ENCODE measurements at regions not wholly inside any gene's neighbourhood (a gene's known extent, or its start where the extent isn't known, plus 50 kb on each side); places are given as distances from the start of the nearest gene placed in this dataset.
"Not testable (repeated sequence)": the region's sequence is repeated elsewhere in the genome, so short reads cannot be mapped to it uniquely, and the experiment has no call there.

GRCh38 chr10:35792291-35792690 lies 150.2 kb upstream of the FZD8 start:
- no peak for DNase-seq (ENCODE audit: low read depth in 2 of 2)

GRCh38 chr10:35789996-35790395 lies 147.9 kb upstream of the FZD8 start:
- DNase-seq (ENCODE audit: low read depth in 2 of 2) = no peak

- no peak for DNase-seq (ENCODE audit: low read depth in 2 of 2)
These were observed 142.7 kb upstream of the FZD8 start for GRCh38 chr10:35784751-35785150.

- DNase-seq (ENCODE audit: low read depth in 2 of 2) = no peak
These were observed 141.3 kb upstream of the FZD8 start for GRCh38 chr10:35783305-35783838.

- DNase-seq (ENCODE audit: low read depth in 2 of 2) = no peak
These were observed 139.5 kb upstream of the FZD8 start for GRCh38 chr10:35781643-35782035.

- no peak for DNase-seq (ENCODE audit: low read depth in 2 of 2)
These were observed 139.0 kb upstream of the FZD8 start for GRCh38 chr10:35780970-35781642.

GRCh38 chr10:35778306-35778705 lies 136.2 kb upstream of the FZD8 start:
- no peak for DNase-seq (ENCODE audit: low read depth in 2 of 2)

- DNase-seq (ENCODE audit: low read depth in 2 of 2) = not testable (repeated sequence)
These were observed 134.5 kb upstream of the FZD8 start for GRCh38 chr10:35776557-35776956.

- DNase-seq (ENCODE audit: low read depth in 2 of 2) = no peak
These were observed 132.0 kb upstream of the FZD8 start for GRCh38 chr10:35774109-35774508.

GRCh38 chr10:35770817-35771355 lies 128.8 kb upstream of the FZD8 start:
- DNase-seq (ENCODE audit: low read depth in 2 of 2) = no peak

- no peak for DNase-seq (ENCODE audit: low read depth in 2 of 2)
These were observed 127.7 kb upstream of the FZD8 start for GRCh38 chr10:35769795-35770194.

GRCh38 chr10:35768731-35769130 lies 126.6 kb upstream of the FZD8 start:
- DNase-seq (ENCODE audit: low read depth in 2 of 2) = no peak

- DNase-seq (ENCODE audit: low read depth in 2 of 2) = no peak
These were observed 125.9 kb upstream of the FZD8 start for GRCh38 chr10:35768011-35768410.

- no peak for DNase-seq (ENCODE audit: low read depth in 2 of 2)
These were observed 123.9 kb upstream of the FZD8 start for GRCh38 chr10:35765996-35766395.

GRCh38 chr10:35765066-35765527 lies 123.0 kb upstream of the FZD8 start:
- no peak for DNase-seq (ENCODE audit: low read depth in 2 of 2)

- no peak for DNase-seq (ENCODE audit: low read depth in 2 of 2)
These were observed 120.4 kb upstream of the FZD8 start for GRCh38 chr10:35762311-35763030.

GRCh38 chr10:35758076-35758475 lies 116.0 kb upstream of the FZD8 start:
- no peak for DNase-seq (ENCODE audit: low read depth in 2 of 2)

GRCh38 chr10:35754519-35754918 lies 112.4 kb upstream of the FZD8 start:
- no peak for DNase-seq (ENCODE audit: low read depth in 2 of 2)

- no peak for DNase-seq (ENCODE audit: low read depth in 2 of 2)
These were observed 110.7 kb upstream of the FZD8 start for GRCh38 chr10:35752469-35753461.

- no peak for DNase-seq (ENCODE audit: low read depth in 2 of 2)
These were observed 109.3 kb upstream of the FZD8 start for GRCh38 chr10:35751347-35751746.

GRCh38 chr10:35749230-35749629 lies 107.1 kb upstream of the FZD8 start:
- DNase-seq (ENCODE audit: low read depth in 2 of 2) = no peak

Data from stimulated activated CD4-positive, alpha-beta T cell treated with anti-CD3 and anti-CD28 coated beads, Interleukin-4, amount 100 ng/mL, for 48 hours (primary cell).